DMS 273 (cell line): ENCODE measurements at regions not wholly inside any gene's neighbourhood (a gene's known extent, or its start where the extent isn't known, plus 50 kb on each side); places are given as distances from the start of the nearest gene placed in this dataset.

Experiments
- DNase-seq: peaks from one replicate; lab custom pipeline; 2025; ENCODE audit not compliant: unreplicated experiment; lab: John Stamatoyannopoulos, UW

GRCh38 chr11:19661827-19662226 lies 50.8 kb upstream of the NAV2 start:
- no peak for DNase-seq

GRCh38 chr11:19660076-19660475 lies 52.6 kb upstream of the NAV2 start:
- no peak for DNase-seq

- no peak for DNase-seq
Measured at GRCh38 chr11:19659529-19659928, 53.1 kb upstream of the NAV2 start.

- peak; percentile 35 for DNase-seq
Measured at GRCh38 chr11:19658344-19658743, 54.3 kb upstream of the NAV2 start.

- DNase-seq: no peak
Measured at GRCh38 chr11:19656140-19656541, 56.5 kb upstream of the NAV2 start.

- DNase-seq: peak; percentile 19
Measured at GRCh38 chr11:19652623-19653375, 59.8 kb upstream of the NAV2 start.

- DNase-seq: peak; percentile 78
Measured at GRCh38 chr11:19651653-19652052, 61.0 kb upstream of the NAV2 start.

- no peak for DNase-seq
Measured at GRCh38 chr11:19651028-19651427, 61.6 kb upstream of the NAV2 start.

GRCh38 chr11:19650467-19650866 lies 62.2 kb upstream of the NAV2 start:
- peak; percentile 38 for DNase-seq

GRCh38 chr11:19649751-19650150 lies 62.9 kb upstream of the NAV2 start:
- no peak for DNase-seq

GRCh38 chr11:19648321-19648720 lies 64.3 kb upstream of the NAV2 start:
- DNase-seq: peak; percentile 51

GRCh38 chr11:19647816-19648215 lies 64.8 kb upstream of the NAV2 start:
- no peak for DNase-seq

GRCh38 chr11:19646921-19647320 lies 65.7 kb upstream of the NAV2 start:
- DNase-seq: no peak

GRCh38 chr11:19646308-19646707 lies 66.3 kb upstream of the NAV2 start:
- no peak for DNase-seq

GRCh38 chr11:19644316-19644715 lies 68.3 kb upstream of the NAV2 start:
- no peak for DNase-seq

- peak; percentile 68 for DNase-seq
Measured at GRCh38 chr11:19642185-19643158, 70.2 kb upstream of the NAV2 start.

GRCh38 chr11:19639603-19640105 lies 73.0 kb upstream of the NAV2 start:
- DNase-seq: no peak

GRCh38 chr11:19635332-19635731 lies 77.3 kb upstream of the NAV2 start:
- DNase-seq: no peak

GRCh38 chr11:19633276-19633675 lies 79.4 kb upstream of the NAV2 start:
- no peak for DNase-seq

GRCh38 chr11:19632499-19632834 lies 80.2 kb upstream of the NAV2 start:
- no peak for DNase-seq

- DNase-seq: peak; percentile 17
Measured at GRCh38 chr11:19631712-19632498, 80.7 kb upstream of the NAV2 start.
